Ectodermal cell (in vitro differentiated cells): ENCODE measurements at regions not wholly inside any gene's neighbourhood (a gene's known extent, or its start where the extent isn't known, plus 50 kb on each side); places are given as distances from the start of the nearest gene placed in this dataset.

Experiments
- H3K27ac ChIP-seq: 2 replicates; pipeline ENCODE4 v1.7.0; 2013; ENCODE audit warnings: mild to moderate bottlenecking, low read depth, low read length; ENCODE audit not compliant: insufficient read depth, poor library complexity, severe bottlenecking
- H3K27me3 ChIP-seq: 2 replicates; pipeline ENCODE4 v1.7.0; 2013; ENCODE audit warnings: mild to moderate bottlenecking, low read length; ENCODE audit not compliant: insufficient read depth, control insufficient read depth, poor library complexity, severe bottlenecking
- H3K36me3 ChIP-seq: one replicate; pipeline ENCODE4 v1.7.0; 2013; ENCODE audit warnings: low read length; ENCODE audit not compliant: control insufficient read depth, insufficient read depth
- H3K4me1 ChIP-seq: one replicate; pipeline ENCODE4 v1.7.0; 2013; ENCODE audit warnings: low read length; ENCODE audit not compliant: control insufficient read depth, insufficient read depth
- H3K4me3 ChIP-seq: 2 replicates; pipeline ENCODE4 v1.7.0; 2013; ENCODE audit warnings: low read depth, low read length, control low read depth; ENCODE audit not compliant: insufficient read depth
- H3K9me3 ChIP-seq: 2 replicates; pipeline ENCODE4 v1.7.0; 2013; ENCODE audit warnings: mild to moderate bottlenecking, low read length, moderate library complexity; ENCODE audit not compliant: control insufficient read depth
- WGBS, 2 experiments: methylation state at CpG; one replicate each; pipeline ENCODE4 v1.1.7; 2013; ENCODE audit warnings: missing lambda C conversion rate in 2 of 2; 5-methylcytosine and 5-hydroxymethylcytosine counted together

DNA sequence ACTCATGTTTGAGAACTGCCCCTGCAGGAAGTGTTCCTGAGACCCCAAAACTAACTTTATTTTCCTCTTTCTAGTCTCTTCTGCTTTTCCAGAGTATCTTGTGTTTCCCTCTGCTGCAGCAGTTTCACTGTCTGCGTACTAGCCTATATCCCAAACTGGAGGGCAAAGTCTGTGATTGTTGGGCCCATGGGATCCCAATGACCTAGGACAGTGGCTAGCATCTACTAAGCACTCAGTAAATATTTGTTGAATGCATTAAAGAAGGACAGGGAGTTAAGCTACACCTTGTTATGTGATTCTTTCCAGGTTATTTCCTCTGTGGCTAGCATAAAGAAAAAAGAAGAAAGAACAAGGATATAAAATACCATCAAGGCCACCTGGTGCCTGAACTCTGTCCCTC lies 210.6 kb upstream of the PHYHIPL start:
- no peak overlapping the region for H3K27ac ChIP-seq
- H3K36me3 ChIP-seq = no peaks in the 10 kb centered on the region
- peaks cover 58% of the 10 kb centered on the region for H3K4me1 ChIP-seq
- no peak overlapping the region for H3K4me3 ChIP-seq
- H3K9me3 ChIP-seq = no peaks in the 10 kb centered on the region
- 87 to 93% methylated on average over 1 of the region's 1 CpG for WGBS, 2 experiments
- H3K27me3 ChIP-seq = peaks cover 24% of the 10 kb centered on the region

DNA sequence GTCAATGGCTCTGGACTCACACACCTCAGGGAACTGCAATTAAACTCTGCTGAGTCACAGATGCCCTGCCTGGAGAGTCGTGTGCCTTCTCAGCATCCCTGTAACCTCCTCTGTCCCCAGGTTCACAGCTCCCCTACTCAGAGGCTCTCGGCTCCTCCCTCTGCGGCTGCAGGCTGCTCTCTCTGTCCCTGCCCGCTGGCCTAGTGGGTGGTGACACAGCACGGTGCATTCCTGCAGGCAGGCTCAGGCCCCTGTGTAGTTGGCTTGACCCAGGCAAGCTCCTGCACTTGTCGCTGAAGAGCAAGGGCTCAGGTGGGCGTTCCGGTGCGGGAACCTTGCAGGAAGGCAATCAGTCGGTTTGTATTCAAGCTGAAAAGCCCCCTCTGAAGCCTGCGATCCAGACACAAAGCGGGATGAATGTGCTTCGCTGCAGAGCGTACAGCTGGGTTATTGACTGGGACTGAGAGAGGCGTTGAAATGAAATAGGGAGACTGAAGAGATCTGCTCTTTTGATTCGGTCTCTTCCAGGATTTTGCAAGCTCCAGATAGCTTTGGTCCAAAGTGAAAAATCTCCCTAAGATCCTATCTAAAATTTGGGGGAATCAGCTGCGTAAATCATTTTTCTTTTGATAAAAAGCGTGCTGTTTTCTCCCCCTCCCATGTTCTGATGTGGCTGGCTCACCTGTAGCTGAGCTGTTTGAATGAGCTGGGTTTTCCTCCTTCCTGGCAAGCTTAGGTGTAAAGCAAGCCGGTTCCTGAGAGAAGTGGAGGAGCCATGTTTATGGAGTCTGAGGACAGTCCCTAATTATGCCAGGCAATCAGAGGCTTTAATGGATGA lies 208.7 kb upstream of the PHYHIPL start:
- Histone ChIP-seq H3K27me3 (peaks cover 11% of the 10 kb centered on the region), H3K4me1 (peaks cover 60% of the 10 kb centered on the region), H3K27ac (peak overlapping the region; percentile 54), H3K4me3 (peak overlapping the region; percentile 8), H3K9me3 (no peaks in the 10 kb centered on the region), H3K36me3 (no peaks in the 10 kb centered on the region)
- WGBS, 2 experiments = 9 to 10% methylated on average over 19 of the region's 19 CpGs

DNA sequence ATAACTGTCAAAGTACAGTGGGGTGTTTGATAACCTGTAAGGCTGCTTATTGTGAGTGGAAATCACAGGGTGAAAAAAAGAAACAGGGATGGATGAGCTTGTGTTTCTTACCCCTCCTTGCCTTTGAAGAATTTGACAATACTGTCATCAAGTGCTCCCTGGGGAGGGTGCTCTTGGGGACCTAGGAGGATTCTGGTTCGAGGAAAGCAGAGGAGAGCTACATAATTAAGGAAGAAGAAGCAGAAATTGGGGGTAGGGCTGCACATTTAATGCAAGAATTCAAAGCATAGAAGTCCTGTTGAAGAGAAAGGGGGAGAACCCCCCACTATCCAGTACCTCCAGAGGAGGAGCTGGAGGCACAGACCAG lies 208.1 kb upstream of the PHYHIPL start:
- H3K36me3 ChIP-seq = no peaks in the 10 kb centered on the region
- H3K27ac ChIP-seq = no peak overlapping the region
- no peaks in the 10 kb centered on the region for H3K9me3 ChIP-seq
- peaks cover 10% of the 10 kb centered on the region for H3K27me3 ChIP-seq
- H3K4me1 ChIP-seq = peaks cover 54% of the 10 kb centered on the region
- no peak overlapping the region for H3K4me3 ChIP-seq
- WGBS, 2 experiments = 36 to 63% methylated on average over 1 of the region's 1 CpG

DNA sequence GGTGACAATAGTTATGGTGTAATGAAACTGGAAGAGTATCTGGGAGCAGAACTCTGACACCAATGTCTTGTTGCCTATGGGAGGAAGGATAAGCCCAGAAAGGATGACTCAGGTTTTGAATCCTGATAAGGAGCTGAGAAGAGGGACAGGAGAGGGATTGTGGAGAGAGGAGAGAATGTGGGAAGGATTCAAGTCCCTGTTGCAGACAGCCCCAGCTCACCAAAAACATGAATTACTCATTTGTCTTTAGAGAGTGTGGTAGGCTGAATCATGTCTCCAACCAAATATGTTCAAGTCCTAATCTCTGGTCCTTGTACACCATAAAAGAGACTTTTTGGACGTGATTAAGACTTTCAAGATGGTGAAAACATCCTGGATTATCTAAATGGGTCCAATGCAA lies 206.9 kb upstream of the PHYHIPL start:
- Histone ChIP-seq H3K36me3 (no peaks in the 10 kb centered on the region), H3K4me1 (peaks cover 44% of the 10 kb centered on the region), H3K9me3 (no peaks in the 10 kb centered on the region), H3K4me3 (no peak overlapping the region), H3K27me3 (peaks cover 10% of the 10 kb centered on the region), H3K27ac (no peak overlapping the region)
- WGBS, 2 experiments = 89 to 100% methylated on average over 1 of the region's 1 CpG

DNA sequence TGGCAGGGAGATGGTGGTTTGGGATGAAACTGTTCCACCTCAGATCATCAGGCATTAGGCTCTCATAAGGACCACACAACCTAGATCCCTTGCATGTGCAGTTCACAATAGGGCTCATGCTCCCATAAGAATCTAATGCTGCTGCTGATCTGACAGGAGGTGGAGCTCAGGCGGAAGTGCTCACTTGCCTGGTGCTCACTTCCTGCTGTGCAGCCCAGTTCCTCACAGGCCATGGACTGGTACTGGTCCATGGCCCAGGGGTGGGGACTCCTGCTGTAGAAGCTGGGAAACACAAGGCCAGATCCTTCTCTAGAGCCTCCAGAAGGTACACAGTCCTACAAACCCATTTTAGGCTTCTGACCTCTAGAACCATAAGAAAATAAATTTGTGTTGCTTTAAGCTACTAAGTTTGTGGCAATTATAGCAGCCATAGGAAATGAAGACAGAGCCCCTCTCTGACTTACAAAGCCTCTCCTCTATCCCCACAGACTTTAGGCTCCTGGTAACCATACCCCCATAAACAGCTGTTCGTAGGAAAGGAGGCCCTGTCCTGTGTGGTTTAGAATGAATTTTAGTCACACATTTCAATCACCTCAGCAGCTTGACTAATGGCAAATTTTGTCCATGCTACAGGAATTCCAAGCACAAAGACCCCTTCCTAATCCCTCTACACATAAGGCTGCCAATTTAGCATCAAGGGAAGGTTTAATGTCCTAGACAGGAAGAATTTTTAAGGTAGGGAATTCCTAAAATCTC lies 206.1 kb upstream of the PHYHIPL start:
- no peak overlapping the region for H3K27ac ChIP-seq
- 81 to 96% methylated on average over 1 to 2 of the region's 2 CpGs for WGBS, 2 experiments
- peaks cover 39% of the 10 kb centered on the region for H3K4me1 ChIP-seq
- no peaks in the 10 kb centered on the region for H3K9me3 ChIP-seq
- no peaks in the 10 kb centered on the region for H3K36me3 ChIP-seq
- peaks cover 10% of the 10 kb centered on the region for H3K27me3 ChIP-seq
- no peak overlapping the region for H3K4me3 ChIP-seq

DNA sequence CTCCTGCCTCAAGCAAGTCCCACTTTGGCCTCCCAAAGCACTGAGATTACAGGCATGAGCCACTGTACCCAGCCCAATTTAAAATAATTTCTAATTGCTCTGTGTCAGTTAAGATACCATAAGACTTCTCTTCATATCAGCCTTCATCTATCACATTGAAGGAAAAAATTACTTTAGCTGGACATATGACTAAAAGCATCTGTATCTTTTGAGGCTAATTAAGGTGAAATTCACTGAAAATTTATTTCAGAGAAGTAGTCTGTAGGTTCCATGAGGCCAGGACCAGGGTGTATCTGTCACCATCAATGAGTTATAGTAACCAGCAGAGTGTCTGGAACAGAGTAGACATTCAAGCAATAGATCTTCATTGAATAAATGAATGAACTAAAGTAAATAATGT lies 205.2 kb upstream of the PHYHIPL start:
- H3K36me3 ChIP-seq = no peaks in the 10 kb centered on the region
- no peaks in the 10 kb centered on the region for H3K9me3 ChIP-seq
- H3K27ac ChIP-seq = no peak overlapping the region
- no peak overlapping the region for H3K4me3 ChIP-seq
- H3K27me3 ChIP-seq = peaks cover 3% of the 10 kb centered on the region
- H3K4me1 ChIP-seq = peaks cover 30% of the 10 kb centered on the region

DNA sequence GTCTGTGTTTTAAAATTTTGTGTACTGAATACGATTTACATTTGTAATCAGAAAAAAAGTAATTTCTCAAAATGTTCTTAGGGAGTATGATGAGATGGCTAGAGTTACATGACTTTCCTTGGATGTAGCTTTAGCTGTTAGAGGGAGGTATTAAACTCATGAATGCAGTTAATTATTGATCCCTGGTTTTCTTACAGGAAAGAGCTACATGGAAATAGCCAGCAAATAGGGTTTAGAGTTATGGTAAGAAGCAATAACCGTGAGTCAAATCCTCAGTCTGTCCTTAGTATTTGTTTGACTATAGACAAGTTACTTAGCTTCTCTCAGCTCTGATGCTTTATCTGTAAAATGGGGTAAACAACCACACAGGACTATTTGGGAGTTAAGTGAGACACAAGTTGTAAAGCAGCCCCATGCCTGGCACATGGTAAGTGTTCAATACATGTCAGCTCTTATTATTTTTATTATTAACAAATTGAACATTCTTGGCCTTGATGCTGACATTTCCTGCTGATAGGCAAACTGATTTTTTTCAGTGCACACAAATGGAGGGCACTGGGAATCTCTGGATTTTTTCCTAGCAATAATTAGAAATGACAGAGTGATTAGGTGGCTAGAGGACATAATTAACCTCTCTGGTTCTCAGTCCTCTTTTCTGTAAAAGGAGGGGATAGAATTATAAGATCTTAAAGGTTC lies 204.5 kb upstream of the PHYHIPL start:
- Histone ChIP-seq H3K9me3 (no peaks in the 10 kb centered on the region), H3K4me3 (no peak overlapping the region), H3K27me3 (no peaks in the 10 kb centered on the region), H3K36me3 (no peaks in the 10 kb centered on the region), H3K4me1 (peaks cover 23% of the 10 kb centered on the region), H3K27ac (no peak overlapping the region)
- WGBS, 2 experiments = 92% methylated on average over 2 of the region's 2 CpGs

DNA sequence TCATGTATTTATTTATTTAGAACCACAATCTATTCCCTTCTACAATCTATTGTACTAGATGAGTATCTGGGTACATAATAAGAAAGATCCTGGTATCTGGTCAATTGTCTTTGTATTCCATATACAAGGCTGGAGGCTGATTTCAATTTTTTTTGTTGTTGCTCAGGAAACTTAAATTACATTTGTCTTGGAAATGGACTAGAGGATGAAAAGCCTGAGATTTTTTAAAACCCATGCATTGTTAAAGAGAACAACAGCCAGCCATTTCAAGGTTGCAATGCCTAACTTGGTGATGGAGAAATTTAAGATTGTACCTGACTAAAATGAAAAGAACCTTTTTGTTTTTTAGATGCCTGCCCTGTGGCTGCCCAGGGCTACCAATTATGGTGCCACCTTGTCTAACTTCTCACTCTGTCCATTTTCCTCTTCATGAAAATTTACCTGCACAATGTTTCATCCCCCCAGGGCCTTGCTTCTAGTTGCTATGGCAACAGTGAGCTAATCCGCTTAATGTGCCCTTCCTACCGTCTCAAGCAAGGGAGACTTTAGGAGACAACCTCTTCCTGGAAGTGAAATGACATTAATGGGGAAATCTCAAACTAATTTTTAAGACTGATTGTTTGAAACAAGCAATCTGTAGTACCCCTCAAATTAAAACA lies 203.7 kb upstream of the PHYHIPL start:
- H3K27ac ChIP-seq = no peak overlapping the region
- no peaks in the 10 kb centered on the region for H3K9me3 ChIP-seq
- H3K4me3 ChIP-seq = no peak overlapping the region
- peaks cover 15% of the 10 kb centered on the region for H3K4me1 ChIP-seq
- 37 to 57% methylated on average over 2 of the region's 2 CpGs for WGBS, 2 experiments
- H3K27me3 ChIP-seq = no peaks in the 10 kb centered on the region
- no peaks in the 10 kb centered on the region for H3K36me3 ChIP-seq

DNA sequence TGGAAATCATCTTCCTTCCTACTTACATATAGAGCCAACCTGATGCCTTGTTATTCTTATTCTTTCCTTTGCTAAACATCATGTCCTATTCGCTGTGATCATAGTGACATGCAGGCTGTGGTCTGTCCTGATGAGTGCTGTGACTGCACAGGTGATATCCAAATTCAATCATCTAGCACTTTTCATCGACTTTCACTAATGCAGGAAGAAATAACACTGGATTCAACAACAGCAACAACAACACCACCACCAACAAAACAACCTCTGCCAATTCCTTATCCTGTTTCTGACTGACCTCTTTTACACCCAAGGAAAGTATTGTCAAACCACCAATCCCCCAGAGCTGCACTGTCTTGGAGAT lies 203.2 kb upstream of the PHYHIPL start:
- 87% methylated on average over 2 of the region's 2 CpGs for WGBS, 2 experiments
- H3K36me3 ChIP-seq = no peaks in the 10 kb centered on the region
- H3K27ac ChIP-seq = no peak overlapping the region
- H3K4me1 ChIP-seq = peaks cover 10% of the 10 kb centered on the region
- H3K4me3 ChIP-seq = no peak overlapping the region
- no peaks in the 10 kb centered on the region for H3K9me3 ChIP-seq
- H3K27me3 ChIP-seq = no peaks in the 10 kb centered on the region

DNA sequence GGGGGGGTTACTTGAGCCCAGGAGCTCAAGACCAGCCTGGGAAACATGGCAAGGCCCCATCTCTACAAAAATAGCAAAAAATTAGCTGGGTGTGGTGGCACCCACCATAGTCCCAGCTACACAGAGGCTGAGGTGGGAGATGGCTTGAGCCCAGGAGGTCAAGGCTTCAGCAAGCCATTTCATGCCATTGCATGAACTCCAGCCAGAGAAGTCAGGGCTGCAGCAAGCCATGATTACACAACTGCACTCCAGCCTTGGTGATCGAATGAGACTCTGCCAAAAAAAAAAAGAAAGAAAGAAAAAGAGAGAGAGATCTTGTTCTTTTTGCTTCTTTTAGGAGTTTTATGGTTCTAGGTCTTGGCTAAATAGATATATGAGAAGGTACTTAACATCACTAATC lies 200.2 kb upstream of the PHYHIPL start:
- no peaks in the 10 kb centered on the region for H3K27me3 ChIP-seq
- WGBS, 2 experiments = 83 to 90% methylated on average over 1 of the region's 1 CpG
- H3K9me3 ChIP-seq = no peaks in the 10 kb centered on the region

More for the DNA sequence above, 200.2 kb upstream of the PHYHIPL start:
- H3K4me1 ChIP-seq = peaks cover 13% of the 10 kb centered on the region
- H3K4me3 ChIP-seq = no peak overlapping the region
- H3K36me3 ChIP-seq = no peaks in the 10 kb centered on the region
- no peak overlapping the region for H3K27ac ChIP-seq
